ENCODE measurements at regions not wholly inside any gene's neighbourhood (a gene's known extent, or its start where the extent isn't known, plus 50 kb on each side); places are given as distances from the start of the nearest gene placed in this dataset.
"Not testable (repeated sequence)": the region's sequence is repeated elsewhere in the genome, so short reads cannot be mapped to it uniquely, and the experiment has no call there.

DNA sequence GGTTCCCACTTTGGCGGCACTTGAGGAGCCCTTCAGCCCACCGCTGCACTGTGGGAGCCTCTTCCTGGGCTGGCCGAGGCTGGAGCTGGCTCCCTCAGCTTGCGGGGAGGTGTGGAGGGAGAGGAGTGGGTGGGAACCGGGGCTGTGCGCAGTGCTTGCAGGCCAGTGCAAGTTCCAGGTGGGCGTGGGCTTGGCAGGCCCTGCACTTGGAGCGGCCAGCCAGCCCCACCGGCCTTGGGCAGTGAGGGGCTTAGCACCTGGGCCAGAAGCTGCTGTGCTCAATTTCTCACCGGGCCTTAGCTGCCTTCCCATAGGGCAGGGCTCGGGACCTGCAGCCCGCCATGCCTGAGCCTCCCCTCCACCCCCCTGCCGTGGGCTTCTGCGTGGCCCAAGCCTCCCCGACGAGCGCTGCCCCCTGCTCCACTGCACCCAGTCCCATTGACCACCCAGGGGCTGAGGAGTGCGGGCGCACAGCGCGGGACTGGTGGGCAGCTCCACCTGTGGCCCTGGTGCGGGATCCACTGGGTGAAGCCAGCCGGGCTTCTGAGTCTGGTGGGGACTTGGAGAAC is 474.3 kb downstream of the MID1IP1 start:
- Histone ChIP-seq H3K4me1 (no peaks in the 10 kb centered on the region), H3K4me3 (no peak overlapping the region), H3K36me3 (no peaks in the 10 kb centered on the region), H3K27me3 (ENCODE audit: low read depth) (no peaks in the 10 kb centered on the region), H3K9me3 (no peaks in the 10 kb centered on the region), H3K27ac (no peak overlapping the region)
- DNase-seq (no peak), ATAC-seq (no peak)
- intact Hi-C loops (cut with DNase I), result no loop called here
- TF ChIP-seq CTCF (IDR thresholded peaks at IDR 0.05), result no peak

DNA sequence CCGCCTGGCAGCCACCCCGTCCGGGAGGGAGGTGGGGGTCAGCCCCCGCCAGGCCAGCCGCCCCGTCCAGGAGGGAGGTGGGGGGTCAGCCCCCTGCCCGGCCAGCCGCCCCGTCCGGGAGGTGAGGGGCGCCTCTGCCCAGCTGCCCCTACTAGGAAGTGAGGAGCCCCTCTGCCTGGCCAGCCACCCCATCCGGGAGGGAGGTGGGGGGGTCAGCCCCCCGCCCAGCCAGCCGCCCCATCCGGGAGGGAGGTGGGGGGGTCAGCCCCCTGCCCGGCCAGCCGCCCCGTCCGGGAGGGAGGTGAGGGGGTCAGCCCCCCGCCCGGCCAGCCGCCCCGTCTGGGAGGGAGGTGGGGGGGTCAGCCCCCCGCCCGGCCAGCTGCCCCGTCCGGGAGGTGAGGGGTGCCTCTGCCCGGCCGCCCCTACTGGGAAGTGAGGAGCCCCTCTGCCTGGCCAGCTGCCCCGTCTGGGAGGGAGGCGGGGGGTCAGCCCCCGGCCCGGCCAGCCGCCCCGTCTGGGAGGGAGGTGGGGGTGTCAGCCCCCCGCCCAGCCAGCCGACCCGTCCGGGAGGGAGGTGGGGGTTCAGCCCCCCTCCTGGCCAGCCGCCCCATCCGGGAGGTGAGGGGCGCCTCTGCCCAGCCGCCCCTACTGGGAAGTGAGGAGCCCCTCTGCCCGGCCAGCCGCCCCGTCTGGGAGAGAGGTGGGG is 476.6 kb downstream of the MID1IP1 start:
- H3K36me3 ChIP-seq; H3K4me3 ChIP-seq; DNase-seq; H3K4me1 ChIP-seq; H3K27me3 ChIP-seq (ENCODE audit: low read depth); H3K27ac ChIP-seq; H3K9me3 ChIP-seq; ATAC-seq; intact Hi-C loops (cut with DNase I): not testable (repeated sequence)

- H3K9me3 ChIP-seq, result peaks cover 7% of the 10 kb centered on the region
- H3K36me3 ChIP-seq, result no peaks in the 10 kb centered on the region
- DNase-seq, result no peak
- H3K27ac ChIP-seq, result no peak overlapping the region
- no peak for TF ChIP-seq CTCF (IDR thresholded peaks at IDR 0.05)
- no peaks in the 10 kb centered on the region for H3K4me1 ChIP-seq
- intact Hi-C loops (cut with DNase I), result no loop called here
- H3K4me3 ChIP-seq, result no peak overlapping the region
- ATAC-seq, result no peak
- no peaks in the 10 kb centered on the region for H3K27me3 ChIP-seq (ENCODE audit: low read depth)
Observed at GRCh38 chrX:39283239-39283638, 482.0 kb downstream of the MID1IP1 start.

DNA sequence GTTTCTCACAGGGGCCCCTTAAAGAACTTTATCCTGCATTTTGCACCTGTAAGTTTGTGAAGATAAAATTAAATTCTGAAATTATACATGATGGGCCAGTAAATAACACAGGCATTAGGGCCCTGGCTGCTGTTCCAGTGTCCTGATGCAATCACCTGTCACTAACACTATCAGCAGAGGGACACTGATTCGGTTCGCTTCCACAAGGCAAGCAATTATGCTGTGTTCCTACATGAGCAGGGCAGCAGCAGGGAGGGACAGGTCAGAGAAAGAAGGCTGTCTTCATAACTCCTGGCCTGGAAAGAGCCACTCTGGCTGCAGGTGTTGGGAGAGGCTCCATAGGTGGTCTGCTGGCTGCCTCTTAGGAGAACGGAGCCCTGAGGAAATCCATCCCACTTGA is 487.3 kb downstream of the MID1IP1 start:
- Histone ChIP-seq H3K4me1 (no peaks in the 10 kb centered on the region), H3K27ac (no peak overlapping the region), H3K27me3 (ENCODE audit: low read depth) (no peaks in the 10 kb centered on the region), H3K9me3 (no peaks in the 10 kb centered on the region), H3K4me3 (no peak overlapping the region), H3K36me3 (no peaks in the 10 kb centered on the region)
- intact Hi-C loops (cut with DNase I), result no loop called here
- DNase-seq, result no peak
- no peak for ATAC-seq
- TF ChIP-seq CTCF (IDR thresholded peaks at IDR 0.05), result no peak

GRCh38 chrX:39289827-39290226 is 488.6 kb downstream of the MID1IP1 start:
- Histone ChIP-seq H3K4me3 (no peak overlapping the region), H3K27ac (no peak overlapping the region), H3K9me3 (no peaks in the 10 kb centered on the region), H3K4me1 (no peaks in the 10 kb centered on the region), H3K36me3 (no peaks in the 10 kb centered on the region), H3K27me3 (ENCODE audit: low read depth) (no peaks in the 10 kb centered on the region)
- ATAC-seq (no peak), DNase-seq (no peak)
- intact Hi-C loops (cut with DNase I), result no loop called here
- no peak for TF ChIP-seq CTCF (IDR thresholded peaks at IDR 0.05)

DNA sequence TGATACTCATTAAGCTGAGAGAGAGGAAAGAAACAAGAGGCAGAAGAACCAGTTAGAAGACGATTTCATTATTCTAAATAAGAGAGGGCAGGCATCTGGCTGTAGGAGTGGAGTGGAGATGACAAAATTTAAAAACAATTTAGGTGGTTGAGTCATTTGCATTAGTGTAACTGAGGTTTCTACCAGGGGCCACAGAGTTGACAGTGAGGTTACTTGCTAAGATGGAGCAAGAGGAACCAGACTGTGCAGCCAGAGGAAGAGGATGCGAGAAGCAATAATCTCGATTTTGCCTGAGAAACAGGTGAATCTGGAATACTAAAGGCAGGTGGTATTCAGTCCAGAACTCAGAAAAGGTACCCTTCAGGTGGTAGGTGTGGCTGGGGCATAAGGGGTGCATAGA is 491.9 kb downstream of the MID1IP1 start:
- Histone ChIP-seq H3K27me3 (ENCODE audit: low read depth) (no peaks in the 10 kb centered on the region), H3K4me3 (no peak overlapping the region), H3K4me1 (no peaks in the 10 kb centered on the region), H3K27ac (no peak overlapping the region), H3K36me3 (no peaks in the 10 kb centered on the region), H3K9me3 (no peaks in the 10 kb centered on the region)
- ATAC-seq (no peak), DNase-seq (no peak)
- intact Hi-C loops (cut with DNase I), result no loop called here
- TF ChIP-seq CTCF (IDR thresholded peaks at IDR 0.05), result no peak

Measured in lower lobe of right lung (tissue), 2 donors.